ENCODE measurements at regions not wholly inside any gene's neighbourhood (a gene's known extent, or its start where the extent isn't known, plus 50 kb on each side); places are given as distances from the start of the nearest gene placed in this dataset.

- DNase-seq (ENCODE audit: low read depth in 2 of 2), result no peak
Observed at GRCh38 chr11:69917529-69917928, 98.3 kb upstream of the FGF3 start.

GRCh38 chr11:69918231-69918937, 99.2 kb upstream of the FGF3 start:
- DNase-seq (ENCODE audit: low read depth in 2 of 2), result no peak

- peak; percentile 57 to 74 for DNase-seq (ENCODE audit: low read depth in 2 of 2)
Observed at GRCh38 chr11:69918938-69919650, 99.9 kb upstream of the FGF3 start.

- DNase-seq (ENCODE audit: low read depth in 2 of 2), result no peak
Observed at GRCh38 chr11:69919659-69920344, 100.6 kb upstream of the FGF3 start.

GRCh38 chr11:69920345-69921127, 101.3 kb upstream of the FGF3 start:
- no peak for DNase-seq (ENCODE audit: low read depth in 2 of 2)

GRCh38 chr11:69921128-69922014, 102.2 kb upstream of the FGF3 start:
- DNase-seq (ENCODE audit: low read depth in 2 of 2), result no peak

GRCh38 chr11:69922015-69922595, 102.9 kb upstream of the FGF3 start:
- DNase-seq (ENCODE audit: low read depth in 2 of 2), result no peak

- DNase-seq (ENCODE audit: low read depth in 2 of 2), result no peak
Observed at GRCh38 chr11:69922596-69923111, 103.4 kb upstream of the FGF3 start.

- no peak for DNase-seq (ENCODE audit: low read depth in 2 of 2)
Observed at GRCh38 chr11:69923196-69923595, 104.0 kb upstream of the FGF3 start.

GRCh38 chr11:69923641-69924307, 104.6 kb upstream of the FGF3 start:
- DNase-seq (ENCODE audit: low read depth in 2 of 2), result no peak

- no peak for DNase-seq (ENCODE audit: low read depth in 2 of 2)
Observed at GRCh38 chr11:69924308-69925161, 105.3 kb upstream of the FGF3 start.

GRCh38 chr11:69925366-69926196, 106.4 kb upstream of the FGF3 start:
- no peak for DNase-seq (ENCODE audit: low read depth in 2 of 2)

GRCh38 chr11:69926376-69927050, 107.3 kb upstream of the FGF3 start:
- no peak for DNase-seq (ENCODE audit: low read depth in 2 of 2)

- DNase-seq (ENCODE audit: low read depth in 2 of 2), result no peak
Observed at GRCh38 chr11:69928121-69928520, 108.9 kb upstream of the FGF3 start.

GRCh38 chr11:69928975-69929374, 109.8 kb upstream of the FGF3 start:
- no peak for DNase-seq (ENCODE audit: low read depth in 2 of 2)

- no peak for DNase-seq (ENCODE audit: low read depth in 2 of 2)
Observed at GRCh38 chr11:69930081-69931059, 111.2 kb upstream of the FGF3 start.
